GM18870 (cell line): ENCODE measurements at regions not wholly inside any gene's neighbourhood (a gene's known extent, or its start where the extent isn't known, plus 50 kb on each side); places are given as distances from the start of the nearest gene placed in this dataset.
"Not testable (repeated sequence)": the region's sequence is repeated elsewhere in the genome, so short reads cannot be mapped to it uniquely, and the experiment has no call there.

Experiments
- ATAC-seq: cut with Tn5 transposase; IDR thresholded peaks from one replicate; pipeline ENCODE4 v1.9.1; 2021; ENCODE audit warnings: moderate library complexity; ENCODE audit not compliant: unreplicated experiment

DNA sequence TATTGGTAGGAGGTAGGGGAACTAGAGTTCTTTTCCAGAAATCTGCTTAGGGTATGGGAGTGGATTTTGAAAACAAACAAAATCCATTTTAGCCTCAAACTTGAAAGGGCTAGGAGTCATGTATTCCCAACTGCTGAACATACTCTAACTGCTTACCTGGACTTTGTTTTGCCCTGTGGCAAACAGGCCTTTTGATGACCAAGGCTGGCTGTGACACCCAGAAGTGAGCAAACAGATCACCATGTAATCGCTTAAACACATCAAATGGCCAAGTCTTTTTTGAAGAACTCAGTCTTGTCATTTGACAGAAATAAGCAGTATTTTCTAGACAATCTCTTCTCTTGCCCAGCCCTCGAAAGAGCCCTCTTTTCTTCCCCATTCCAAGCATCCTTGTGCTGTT is 203.4 kb downstream of the KIT start:
- no peak for ATAC-seq

DNA sequence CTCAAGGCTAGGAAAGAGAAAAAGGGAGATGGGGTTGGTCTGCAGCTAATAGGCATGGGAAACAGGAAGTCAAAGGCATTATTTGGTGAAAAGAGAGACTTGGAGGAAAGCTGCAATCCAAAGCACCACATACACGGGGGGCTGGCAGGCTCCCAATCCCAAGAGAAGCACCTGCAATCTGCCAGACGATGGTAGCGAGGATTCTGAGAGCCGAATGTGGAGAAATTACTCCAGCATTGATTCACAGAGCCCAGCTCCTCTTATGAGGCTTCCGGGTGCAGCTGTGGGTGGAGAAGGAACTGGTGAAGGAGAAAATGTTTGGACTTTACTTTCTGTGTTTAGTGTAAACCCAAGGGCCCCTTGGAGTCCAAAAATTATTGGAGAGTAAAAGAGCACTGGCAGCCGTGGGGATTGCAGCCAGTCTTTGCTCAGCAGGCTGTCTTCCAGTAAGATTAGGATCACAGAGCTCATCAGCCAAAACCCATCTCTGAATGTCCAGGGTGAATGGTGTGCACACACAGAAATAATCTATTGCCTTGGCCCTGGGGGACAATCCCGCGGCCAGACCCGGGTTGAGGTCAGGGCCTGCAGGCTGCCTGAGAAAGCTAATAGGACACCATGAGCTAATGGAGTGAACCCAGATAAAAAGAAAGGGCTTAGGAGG is 197.6 kb downstream of the KIT start:
- no peak for ATAC-seq

DNA sequence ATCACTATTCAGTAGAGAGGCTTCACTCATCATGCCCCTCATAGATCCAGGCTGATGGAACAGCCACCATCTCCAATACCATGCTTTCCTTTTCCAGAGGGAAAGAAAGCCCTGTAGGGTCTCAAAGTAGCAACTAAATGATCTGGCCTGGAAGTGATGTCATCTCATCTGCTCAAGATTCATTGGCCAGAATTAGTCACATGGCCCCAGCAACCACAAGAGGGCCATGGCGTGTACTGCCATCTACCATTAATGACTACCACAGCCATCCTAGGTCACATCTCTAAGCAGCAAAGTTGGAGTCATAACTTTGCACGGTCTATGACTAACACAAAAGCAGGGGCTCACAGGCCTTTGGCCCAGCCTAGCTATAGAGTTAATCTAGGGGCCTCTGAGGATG is 194.8 kb downstream of the KIT start:
- no peak for ATAC-seq

DNA sequence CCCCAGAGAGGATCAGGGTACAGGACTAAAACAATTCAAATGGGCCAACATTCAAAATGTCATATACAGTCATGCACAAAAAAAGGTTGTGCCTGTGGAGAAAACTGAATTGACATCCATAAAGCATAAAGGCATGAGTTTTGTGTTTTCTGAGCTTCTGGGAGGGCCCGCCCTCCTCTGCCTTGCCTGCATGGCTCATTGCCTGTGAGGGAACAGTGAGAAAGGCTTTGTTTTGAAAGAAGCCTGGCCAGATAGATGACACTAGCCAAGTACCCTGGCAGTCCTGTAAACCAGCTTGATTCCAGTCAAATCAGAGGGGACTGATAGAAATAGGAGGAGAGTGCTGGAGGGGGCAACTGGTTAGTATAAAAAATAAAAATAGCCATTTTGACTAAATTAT is 194.3 kb downstream of the KIT start:
- no peak for ATAC-seq

DNA sequence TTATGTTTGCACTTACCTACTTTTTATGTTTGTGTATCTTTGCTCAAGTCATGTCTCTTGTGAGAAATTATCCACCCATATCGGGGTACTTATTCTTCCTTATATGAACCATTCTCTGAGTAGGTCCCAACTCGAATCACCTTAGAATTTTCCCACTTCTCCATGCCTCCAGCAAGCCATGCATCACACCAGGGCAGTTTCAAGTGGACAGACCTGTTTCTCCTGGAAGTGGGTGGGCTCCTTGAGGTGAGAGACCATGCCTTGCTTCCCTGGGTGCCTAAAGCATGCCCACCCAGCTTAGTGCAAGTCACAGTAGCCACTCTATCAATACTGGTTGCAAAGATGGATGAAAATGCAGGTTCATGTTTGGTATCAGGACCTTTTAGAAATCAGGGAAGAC is 187.2 kb downstream of the KIT start:
- no peak for ATAC-seq

DNA sequence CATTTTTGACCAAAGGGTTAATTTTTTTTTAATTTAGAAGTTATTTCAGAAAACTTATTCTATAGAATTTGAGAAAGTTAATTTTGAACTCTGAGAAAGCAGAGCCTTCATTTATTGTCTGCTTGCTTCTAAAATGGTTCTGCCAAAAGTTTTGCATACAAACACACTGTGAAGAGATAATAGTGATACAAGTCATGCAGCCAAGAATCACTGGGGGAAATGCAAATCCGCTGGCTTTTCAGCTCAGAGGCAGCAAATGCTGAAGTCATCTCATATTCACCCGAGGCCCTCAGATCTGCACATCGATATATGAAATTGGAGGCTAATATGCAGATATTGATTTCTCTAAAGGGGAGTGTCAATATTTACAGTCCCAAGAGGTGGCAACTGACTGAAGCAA is 186.2 kb downstream of the KIT start:
- ATAC-seq: no peak

DNA sequence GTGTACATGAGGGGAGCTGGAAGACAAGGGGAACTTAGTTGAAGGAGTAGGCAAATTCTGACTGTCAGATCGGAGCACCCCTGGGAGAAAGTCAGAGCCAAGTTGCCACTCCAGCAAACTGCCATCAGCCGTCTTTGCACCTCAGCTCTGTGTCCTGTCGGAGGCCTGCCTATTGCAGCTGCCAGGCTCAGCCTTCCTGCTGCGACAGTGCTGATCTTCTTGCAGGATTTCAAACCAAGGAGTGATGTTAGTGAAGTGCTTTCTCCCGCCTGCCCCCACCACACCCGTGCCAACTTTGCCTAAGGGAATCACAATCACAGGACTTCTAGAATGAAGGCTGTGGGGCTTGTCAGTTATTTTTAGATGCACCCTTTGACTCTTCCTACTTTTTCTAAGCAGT is 185.3 kb downstream of the KIT start:
- ATAC-seq: no peak

DNA sequence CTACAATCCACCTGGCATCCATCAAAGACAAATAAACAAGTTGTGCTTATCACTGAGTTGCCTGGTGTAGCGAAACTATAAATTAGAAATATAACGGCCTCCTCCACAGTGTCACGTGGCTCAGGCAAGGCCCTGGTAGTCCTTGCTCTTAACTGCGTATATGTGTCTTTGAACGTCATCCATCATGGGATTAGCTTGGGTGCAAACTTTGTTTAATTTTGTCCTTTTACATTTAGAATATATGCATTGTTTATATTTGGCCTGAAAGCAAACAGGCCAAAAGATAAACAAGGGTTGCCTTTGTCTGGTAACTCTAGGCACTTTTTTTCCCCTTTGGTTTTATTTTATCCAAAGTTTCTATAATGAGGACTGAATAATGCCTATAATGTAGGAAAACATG is 184.9 kb downstream of the KIT start:
- no peak for ATAC-seq

DNA sequence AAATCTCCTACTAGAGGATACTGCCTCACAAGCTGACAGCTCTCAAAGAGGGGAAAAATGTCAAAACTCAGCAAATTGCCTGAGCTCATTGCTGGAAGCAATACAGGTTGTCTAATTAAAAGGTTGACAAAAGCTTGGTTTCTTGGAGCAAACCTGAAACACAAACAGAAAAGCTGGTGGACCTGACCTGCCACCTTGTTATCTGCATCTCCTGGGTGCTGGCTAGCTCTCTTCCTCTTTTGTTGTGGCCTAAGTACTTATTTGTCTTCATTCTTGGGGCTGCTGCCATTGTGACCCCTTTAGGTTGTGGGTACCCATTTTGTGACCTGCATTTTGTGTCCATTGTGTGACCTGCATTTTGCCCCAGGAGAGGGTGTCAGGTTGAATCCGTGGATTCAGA is 184.5 kb downstream of the KIT start:
- ATAC-seq: no peak

DNA sequence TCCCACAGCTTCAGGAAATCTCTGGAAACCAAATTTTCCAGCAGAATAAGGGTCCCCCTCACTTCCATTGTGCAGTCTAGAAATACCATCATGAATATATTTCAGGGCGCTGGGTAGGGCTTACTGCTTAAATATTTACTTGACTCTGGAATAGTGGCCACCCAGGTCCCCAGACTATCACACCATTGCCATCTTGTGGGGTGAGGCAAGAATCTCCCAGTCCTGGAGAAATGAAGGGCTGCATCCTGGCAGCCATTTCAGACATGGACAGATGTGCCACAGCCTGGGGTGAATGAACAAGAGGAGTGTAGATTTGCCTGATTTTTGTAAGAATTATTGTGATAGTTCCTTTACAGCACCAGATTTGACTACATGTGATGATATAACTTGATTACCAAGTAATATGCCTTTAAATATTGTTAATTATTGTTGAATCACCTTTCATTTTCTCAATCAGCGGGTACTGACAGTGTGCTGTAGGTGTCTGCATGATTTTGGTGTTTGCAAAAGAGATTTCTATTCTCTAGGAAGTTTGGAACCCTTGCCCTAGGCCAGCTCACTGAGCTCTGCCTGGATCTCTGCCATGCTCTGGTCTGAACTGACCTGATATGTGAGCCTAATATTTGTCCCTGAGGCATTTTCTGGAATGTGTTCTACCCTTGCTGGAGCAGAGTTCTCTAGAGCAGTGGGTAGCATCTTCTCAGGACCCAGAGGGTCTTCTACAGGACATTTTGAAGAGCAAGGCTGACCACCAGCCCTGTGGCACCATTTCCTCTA is 183.4 kb downstream of the KIT start:
- ATAC-seq: no peak

DNA sequence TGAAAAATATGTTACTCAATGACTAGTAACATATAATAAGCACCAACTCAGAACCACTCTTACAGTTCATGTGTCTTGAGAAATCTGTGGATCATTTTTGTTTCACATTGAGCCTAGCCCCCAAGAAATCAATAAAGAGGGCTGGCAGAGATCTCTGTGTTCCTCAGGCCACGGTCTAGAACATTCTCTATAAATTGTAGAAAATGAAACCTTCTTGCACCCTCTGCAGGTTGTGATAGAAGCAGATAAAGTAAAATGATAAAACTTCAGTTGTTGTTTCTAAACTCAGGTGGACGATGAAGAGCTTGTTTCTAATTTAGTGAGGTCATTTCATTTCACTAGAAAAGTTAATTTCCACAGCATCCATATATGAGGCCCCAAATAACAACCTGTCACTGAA is 182.7 kb downstream of the KIT start:
- ATAC-seq: no peak

DNA sequence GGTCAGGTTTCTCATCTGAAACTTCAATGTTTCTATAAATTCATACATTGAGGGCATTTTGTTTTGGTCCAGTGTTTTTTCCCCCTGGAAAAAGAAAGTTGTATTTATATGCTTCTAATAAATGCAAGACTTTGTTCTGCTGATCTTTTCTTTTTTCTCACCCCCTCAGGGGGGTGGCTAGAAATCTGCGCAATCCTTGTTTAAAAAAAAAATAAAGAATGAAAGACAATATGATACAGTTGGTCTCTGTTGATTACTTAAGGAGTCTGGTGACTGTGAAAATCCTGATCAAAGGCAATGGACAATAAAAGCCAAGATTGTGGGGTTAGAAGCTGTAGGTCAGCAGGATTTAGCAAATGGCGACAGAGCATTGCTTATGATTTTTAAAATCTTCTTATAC is 180.5 kb downstream of the KIT start:
- no peak for ATAC-seq

DNA sequence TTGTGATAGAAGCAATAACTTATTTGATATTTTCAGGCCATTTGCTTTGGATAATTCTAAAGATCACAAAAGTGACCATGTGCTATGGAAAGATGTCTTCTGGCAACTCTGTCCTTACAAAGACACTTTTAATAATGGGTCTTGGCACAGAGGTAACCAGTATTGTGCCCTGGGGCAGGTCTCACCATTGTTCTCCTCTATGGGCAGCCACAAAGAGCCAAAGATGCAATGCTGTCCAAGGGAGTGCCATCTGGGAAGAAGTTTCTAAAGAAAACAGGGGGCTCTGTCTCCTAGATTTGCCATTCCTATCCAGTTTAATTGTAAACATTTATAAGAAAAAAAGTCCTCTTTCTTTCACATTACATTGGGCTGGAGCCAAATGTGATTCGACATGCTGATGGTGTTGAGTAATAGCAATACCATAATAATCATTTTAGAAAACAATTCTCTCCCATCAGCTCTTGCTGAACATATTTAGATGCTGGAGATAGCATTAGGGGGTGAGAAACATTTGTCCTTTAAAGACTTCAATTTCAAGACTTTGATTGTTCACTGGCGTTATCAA is 179.9 kb downstream of the KIT start:
- ATAC-seq: no peak

DNA sequence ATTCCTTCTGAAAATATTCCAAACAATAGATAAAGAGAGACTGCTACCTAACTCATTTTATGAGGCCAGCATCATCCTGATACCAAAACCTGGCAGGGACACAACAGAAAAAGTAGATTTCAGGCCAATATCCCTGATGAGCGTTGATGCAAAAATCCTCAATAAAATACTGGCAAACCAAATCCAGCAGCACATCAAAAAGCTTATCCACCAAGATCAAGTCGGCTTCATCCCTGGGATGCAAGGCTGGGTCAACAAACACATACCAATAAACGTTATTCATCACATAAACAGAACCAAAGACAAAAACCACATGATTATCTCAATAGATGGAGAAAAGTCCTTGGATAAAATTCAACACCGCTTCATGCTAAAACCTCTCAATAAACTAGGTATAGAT is 170.6 kb downstream of the KIT start:
- not testable (repeated sequence) for ATAC-seq

DNA sequence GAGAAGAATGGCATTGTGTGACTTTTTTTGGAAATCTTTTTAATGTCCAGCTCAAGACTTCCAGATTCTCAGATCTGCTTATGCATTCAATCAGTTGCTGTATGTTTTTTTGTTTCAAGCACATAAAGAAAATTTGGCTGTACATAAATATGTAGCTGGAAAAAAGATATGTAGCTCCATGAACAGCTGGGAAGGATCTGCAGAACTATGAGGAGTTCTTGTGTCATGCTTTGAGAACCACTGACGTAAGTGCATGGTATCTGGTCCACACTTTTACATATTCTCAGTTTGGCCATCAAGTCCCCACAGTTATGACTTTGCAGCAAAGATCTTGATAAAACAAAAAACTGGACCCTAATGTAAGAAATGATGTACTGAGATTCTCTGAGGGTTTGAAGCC is 165.9 kb downstream of the KIT start:
- ATAC-seq: no peak

DNA sequence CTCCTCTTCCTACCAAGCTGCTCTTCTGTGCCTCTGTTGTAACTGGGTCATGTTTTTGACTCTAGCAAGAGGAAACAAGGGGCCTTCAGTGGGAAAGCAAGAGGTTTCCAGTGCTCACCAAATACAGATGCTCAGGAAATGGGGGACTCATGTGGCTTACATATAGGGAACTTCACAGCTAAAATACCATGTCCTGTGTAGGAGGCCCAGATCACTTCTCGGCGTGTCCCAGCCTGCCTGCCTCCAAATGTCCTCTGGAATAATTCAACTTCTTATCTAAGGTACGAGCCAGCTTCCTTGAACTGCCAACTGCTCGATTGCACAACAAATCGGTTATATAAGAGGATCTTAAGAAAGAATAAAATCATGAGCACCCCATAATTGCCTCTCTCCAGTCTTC is 161.3 kb downstream of the KIT start:
- no peak for ATAC-seq

DNA sequence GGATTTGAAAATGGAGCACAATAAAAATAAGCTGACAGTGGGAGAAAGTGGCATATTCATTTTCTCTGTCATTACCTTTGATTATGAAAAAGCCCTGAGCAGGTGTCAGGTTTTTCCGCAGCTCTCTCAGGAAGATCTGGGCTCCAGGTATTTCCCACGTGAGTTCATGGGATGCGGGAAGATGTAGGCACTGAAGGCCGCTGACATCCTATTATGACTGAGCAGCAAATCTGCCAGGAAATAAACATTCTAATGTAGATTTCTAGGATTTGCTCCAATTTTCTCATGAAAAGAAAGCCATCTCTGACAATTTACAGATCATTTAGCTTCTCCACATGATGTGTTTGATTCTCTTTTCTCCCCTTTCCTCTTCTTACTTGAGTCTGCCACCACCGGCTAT is 160.7 kb downstream of the KIT start:
- no peak for ATAC-seq

DNA sequence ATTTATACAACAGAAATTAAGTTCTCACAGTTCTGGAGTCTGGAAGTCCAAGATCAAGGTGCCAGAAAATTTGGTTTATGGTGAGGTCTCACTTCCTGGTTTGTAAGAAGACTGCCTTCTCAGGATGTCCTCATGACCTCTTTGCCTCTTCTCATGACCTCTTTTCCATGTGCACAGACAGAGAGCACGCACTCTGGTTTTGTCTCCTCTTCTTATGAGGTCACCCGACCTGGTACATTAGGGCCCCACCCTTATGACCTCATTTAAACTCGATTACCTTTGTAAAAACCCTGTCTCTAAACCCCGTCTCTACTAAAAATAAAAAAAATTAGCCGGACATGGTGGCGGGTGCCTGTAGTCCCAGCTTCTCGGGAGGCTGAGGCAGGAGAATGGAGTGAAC is 155.9 kb downstream of the KIT start:
- ATAC-seq: no peak

DNA sequence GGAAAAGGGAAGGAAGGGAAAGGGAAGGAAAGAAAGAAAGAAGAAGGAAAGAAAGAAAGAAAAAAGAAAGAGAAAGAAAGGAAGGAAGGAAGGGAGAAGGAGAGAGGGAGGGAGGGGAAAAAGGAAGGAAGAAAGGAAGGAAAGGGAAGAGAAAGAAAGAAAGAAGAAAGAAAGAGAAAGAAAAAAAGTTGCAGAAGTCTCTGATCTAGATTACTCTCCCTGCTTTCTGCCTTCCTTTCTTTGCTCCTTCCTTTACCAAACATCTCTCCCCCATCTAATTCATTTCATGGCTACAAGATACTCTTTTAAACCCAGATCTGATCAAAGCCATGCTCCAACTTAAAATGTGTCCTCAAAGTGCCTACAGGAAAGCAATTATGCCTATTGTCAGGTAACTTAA is 148.6 kb downstream of the KIT start:
- no peak for ATAC-seq

DNA sequence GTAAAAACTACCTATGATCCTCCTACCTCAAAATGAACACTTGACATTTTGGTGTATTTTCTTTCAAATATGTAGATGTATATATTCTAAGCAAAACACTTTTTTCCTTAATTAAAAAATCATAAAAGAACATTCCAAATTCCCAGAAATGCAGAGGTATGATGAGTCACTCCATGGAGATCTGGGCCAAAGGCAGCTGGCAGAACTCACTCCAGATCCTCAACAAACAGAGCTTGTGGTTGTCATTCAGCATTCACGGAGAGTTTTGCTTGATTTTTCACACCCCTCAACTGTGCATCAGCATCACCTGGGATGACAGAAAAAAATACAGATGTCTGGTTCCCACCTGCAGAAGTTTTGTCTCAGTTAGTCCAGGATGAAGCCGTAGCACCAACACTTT is 144.6 kb downstream of the KIT start:
- ATAC-seq: no peak

DNA sequence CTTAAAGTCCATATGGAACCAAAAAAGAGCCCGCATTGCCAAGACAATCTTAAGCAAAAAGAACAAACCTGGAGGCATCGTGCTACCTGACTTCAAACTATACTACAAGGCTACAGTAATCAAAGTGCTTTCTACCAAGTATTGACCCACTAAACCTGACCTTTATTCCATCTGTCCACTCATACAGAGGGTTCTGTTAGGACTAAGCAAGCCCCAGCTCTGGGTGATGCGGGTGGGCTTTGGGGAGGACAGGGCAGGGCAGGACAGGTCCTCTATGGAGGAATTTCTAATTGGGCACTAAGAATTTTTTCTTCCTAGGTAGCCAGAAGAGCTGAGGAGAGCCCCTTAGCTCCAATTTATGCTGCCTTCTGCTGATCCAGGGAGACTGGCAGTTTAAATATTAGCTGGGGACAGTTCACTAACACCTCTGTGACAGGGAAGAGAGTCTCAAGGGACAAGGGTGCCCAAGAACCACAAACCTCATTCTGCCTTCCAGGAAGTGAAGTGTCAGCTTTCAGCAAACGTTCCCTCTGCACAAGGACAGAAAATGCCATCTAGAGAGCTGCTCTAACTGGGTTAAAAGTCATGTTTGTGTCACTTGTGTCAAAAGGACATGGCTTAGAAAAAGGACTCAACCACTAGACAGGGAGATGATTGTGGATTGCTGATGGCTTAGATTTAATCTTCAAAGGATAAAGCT is 143.2 kb downstream of the KIT start:
- peak; percentile 97 for ATAC-seq

DNA sequence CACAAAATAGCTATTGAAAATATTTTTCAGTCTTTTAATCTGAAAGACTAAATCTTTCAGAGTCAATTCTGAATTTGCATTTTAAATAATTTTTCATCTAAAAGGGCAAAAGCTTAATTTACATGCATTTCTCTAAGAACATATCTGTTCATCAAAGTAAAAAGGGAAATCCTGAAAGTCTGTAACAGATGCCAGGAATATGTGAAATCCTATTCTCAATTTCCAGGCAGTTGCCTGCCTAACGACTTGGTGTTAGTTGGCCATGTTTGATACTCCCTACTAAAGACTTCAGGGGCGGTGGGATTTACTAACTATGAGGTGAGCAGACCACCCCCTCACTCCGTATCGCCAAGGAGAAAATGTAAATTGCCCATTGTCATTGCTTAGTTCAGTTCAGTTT is 136.8 kb downstream of the KIT start:
- no peak for ATAC-seq
